GM20000 (cell line): ENCODE measurements at regions not wholly inside any gene's neighbourhood (a gene's known extent, or its start where the extent isn't known, plus 50 kb on each side); places are given as distances from the start of the nearest gene placed in this dataset.

Experiments
- DNase-seq: peaks from one replicate; pipeline ENCODE4 v3.0.0; 2012; ENCODE audit warnings: low spot score
- TF ChIP-seq, protein P1 (sequence below): IDR thresholded peaks from 2 replicates; pipeline ENCODE4 v1.5.1; 2012; ENCODE audit warnings: mild to moderate bottlenecking, control low read depth; ENCODE audit errors: extremely low read depth, missing control alignments

DNA sequence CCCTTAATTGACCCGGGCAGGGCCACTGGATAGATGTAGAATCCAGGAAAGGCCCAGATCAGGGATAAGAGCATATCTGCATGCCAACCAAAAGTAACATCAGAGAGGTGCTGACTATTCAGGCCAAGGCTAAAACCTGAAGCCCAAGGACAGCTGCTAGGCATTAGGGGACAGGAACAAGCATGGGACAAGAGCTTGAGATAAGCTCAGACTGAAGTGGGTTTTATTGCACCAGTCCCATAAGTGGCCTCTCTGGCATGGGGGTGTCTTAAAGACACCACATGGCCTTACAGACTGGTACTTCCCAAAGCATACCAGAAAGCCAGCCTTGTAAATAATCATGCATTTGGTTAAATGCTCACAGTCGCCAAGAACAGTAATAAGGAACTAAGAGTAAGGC is 376.1 kb downstream of the FBXW7 start:
- TF ChIP-seq, protein P1, sequence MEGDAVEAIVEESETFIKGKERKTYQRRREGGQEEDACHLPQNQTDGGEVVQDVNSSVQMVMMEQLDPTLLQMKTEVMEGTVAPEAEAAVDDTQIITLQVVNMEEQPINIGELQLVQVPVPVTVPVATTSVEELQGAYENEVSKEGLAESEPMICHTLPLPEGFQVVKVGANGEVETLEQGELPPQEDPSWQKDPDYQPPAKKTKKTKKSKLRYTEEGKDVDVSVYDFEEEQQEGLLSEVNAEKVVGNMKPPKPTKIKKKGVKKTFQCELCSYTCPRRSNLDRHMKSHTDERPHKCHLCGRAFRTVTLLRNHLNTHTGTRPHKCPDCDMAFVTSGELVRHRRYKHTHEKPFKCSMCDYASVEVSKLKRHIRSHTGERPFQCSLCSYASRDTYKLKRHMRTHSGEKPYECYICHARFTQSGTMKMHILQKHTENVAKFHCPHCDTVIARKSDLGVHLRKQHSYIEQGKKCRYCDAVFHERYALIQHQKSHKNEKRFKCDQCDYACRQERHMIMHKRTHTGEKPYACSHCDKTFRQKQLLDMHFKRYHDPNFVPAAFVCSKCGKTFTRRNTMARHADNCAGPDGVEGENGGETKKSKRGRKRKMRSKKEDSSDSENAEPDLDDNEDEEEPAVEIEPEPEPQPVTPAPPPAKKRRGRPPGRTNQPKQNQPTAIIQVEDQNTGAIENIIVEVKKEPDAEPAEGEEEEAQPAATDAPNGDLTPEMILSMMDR, result no peak
- no peak for DNase-seq

DNA sequence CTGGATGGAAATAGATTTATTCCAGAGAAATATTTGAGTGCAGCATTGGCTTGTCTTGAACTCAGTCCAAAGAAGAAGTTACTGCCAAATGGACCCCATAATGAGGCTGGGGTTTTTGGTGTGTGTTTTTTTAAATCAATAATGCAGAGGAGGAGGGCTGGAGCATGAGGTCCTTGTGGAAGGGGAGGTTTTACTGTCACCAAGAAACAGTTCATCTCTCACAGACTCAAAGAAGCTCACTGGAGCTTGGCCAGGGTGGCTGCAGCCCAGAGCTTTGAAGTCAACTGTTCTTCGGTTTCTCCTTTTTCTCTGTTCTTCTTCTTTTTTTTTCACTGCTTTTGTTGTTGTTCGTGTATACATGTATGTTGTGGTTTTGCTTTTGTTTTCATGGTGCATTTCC is 377.7 kb downstream of the FBXW7 start:
- TF ChIP-seq, protein P1, result no peak
- DNase-seq, result no peak

DNA sequence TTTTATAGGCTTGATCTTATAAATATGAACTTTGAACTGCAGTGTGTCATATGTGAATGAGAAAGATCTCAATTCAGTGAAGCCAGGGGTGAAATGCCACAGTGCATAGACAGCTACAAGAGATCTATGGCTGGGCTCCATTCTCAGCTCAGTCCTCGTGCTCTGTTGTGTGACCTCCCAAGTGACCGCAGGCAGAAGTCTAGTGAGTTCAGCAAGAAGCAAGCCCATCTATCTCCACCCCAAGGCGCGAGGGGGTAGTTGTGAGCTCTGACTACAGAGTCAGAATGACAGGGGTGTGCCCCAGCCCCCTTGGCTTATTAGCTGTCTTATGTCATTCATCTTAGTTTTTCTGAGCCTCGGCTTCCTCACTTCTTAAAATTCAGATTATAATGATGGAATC is 378.3 kb downstream of the FBXW7 start:
- DNase-seq, result no peak
- TF ChIP-seq, protein P1, result no peak

DNA sequence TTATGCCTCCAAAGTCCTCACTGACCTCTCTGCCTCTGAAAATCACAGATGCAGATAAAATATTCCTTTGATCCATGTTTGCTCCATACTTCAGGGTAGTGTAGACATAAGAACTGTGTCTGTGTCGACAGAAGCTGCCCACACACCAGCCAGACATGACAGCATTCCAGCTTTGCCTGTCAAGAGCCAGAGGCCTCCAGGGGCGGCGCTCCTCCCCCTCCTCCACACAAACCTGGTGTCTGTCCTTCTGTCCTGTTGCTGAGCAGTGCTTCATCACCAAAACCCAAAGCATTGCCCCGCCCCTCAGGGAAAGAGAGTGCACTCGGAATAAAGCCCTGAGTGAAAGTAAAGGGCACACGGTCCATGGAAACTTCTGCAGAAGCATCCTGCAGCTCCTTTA is 379.4 kb downstream of the FBXW7 start:
- DNase-seq, result no peak
- TF ChIP-seq, protein P1, result no peak

DNA sequence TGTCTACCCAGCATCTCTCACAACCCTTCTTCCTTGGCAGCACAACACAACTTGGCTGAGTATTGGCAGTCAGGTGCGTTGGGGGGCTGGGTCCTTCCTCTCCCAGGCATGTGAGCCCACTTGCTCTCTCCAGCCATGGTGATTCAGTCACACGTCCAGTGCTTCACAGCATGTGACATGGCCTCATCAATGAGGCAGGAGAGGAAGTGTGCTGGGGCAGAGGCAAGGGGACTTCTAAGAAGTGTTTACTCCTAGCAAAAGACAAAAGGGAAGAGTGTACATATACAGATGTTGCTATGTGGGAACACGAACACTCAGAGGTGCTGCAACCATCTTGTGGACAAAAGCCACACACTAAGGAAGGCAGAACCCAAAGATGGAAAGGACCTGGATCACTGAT is 380.8 kb downstream of the FBXW7 start:
- TF ChIP-seq, protein P1, result no peak
- no peak for DNase-seq

DNA sequence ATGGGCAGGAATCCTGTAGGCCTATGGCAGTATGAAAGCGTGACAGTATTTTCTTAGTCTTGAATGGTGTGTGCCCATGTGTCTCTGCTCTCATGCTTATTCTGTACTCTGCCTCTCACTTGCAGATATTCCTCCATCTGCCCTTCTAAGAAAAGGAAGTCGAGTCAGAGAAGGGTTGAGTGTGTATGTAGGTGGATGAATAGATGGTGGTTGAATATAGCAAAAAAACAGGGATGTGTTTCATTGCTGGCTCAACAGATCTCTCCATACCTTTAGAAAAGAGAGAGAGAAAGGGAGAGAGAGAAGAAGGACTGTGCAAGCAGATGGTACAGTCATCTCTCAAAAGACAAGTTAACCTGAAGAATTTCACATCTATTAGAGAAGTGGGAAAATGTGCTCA is 381.5 kb downstream of the FBXW7 start:
- TF ChIP-seq, protein P1, result no peak

DNA sequence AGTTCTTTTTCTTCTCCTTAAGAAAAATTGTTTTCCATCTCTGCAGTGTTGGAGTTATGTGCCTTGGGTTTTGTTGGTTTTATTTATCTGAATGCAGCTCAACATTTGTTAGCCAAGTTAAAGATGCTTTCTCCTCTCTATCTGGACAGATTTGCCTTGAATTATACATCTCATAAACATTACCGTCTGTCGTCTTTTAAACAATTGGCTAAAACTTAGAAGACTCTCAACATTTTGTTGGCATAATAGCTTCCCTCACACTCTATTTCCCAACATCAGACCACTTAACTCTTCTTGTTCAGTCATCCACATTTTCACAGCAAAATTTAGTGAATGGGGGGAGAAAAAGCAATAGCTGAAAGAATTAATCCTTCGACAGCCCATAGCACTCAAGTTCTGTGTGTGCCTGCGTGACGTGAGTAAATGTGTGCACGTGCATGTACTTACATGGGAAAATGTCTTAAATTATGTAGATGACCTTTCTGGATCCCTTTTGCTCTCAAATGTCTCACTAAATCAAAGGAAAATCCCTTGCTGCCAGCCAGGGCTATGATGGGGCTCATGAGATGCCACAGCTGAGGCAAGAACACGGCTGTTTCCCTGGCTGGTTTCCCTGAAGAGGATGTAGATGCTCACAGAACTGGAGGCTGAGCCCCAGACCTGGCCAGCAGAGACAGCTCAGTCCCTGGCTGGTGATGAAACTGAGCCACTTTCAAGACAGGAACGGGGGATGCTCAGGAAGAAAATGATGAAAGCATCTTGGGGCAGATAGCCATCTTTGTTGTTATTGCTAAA is 382.2 kb downstream of the FBXW7 start:
- TF ChIP-seq, protein P1, result no peak

More for the DNA sequence above, 381.5 kb downstream of the FBXW7 start:
- no peak for DNase-seq

More for the DNA sequence above, 382.2 kb downstream of the FBXW7 start:
- no peak for DNase-seq
